HUES6 (cell line): ENCODE measurements at regions not wholly inside any gene's neighbourhood (a gene's known extent, or its start where the extent isn't known, plus 50 kb on each side); places are given as distances from the start of the nearest gene placed in this dataset.
"Not testable (repeated sequence)": the region's sequence is repeated elsewhere in the genome, so short reads cannot be mapped to it uniquely, and the experiment has no call there.

ENCODE experiments used
- H3K27ac ChIP-seq: 2 replicates; pipeline ENCODE4 v1.7.0; 2013; ENCODE audit warnings: low read depth, mild to moderate bottlenecking, low read length, inconsistent platforms
- H3K27me3 ChIP-seq: 2 replicates; pipeline ENCODE4 v1.6.1; 2013; ENCODE audit warnings: low read length; ENCODE audit not compliant: control insufficient read depth, insufficient read depth
- H3K36me3 ChIP-seq: 2 replicates; pipeline ENCODE4 v1.6.1; 2013; ENCODE audit warnings: low read length; ENCODE audit not compliant: control insufficient read depth, insufficient read depth
- H3K4me1 ChIP-seq: 2 replicates; pipeline ENCODE4 v1.6.1; 2013; ENCODE audit warnings: low read length; ENCODE audit not compliant: control insufficient read depth, insufficient read depth
- H3K4me3 ChIP-seq: 2 replicates; pipeline ENCODE4 v1.5.1; 2013; ENCODE audit warnings: low read depth, low read length
- H3K9ac ChIP-seq: one replicate; pipeline ENCODE4 v1.6.1; 2013; ENCODE audit warnings: mild to moderate bottlenecking, low read length
- H3K9me3 ChIP-seq: 2 replicates; pipeline ENCODE4 v1.6.1; 2013; ENCODE audit warnings: low read depth, low read length; ENCODE audit not compliant: control insufficient read depth, insufficient read depth

DNA sequence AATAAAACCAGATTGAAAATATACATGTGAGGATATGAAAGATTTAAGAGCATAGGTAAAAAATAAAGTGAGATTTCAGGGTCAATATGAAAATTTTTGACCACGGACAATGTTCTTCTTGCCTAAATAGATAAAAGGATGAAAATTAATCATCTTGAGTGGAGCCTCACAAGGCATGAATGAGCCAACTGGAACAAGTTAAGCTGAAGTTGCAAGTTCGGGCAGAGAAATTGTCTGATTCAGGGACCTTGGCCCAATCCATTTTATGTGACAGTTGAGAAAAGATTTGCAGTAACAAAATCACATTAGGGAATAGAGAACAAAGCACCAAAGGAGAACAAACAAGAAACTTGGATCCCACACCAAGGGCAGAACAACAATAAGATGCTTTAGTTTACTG is 305.3 kb downstream of the TMX3 start:
- Histone ChIP-seq H3K36me3 (no peaks in the 10 kb centered on the region), H3K9me3 (no peaks in the 10 kb centered on the region), H3K27me3 (no peaks in the 10 kb centered on the region), H3K9ac (no peak overlapping the region), H3K4me1 (no peaks in the 10 kb centered on the region), H3K4me3 (no peak overlapping the region), H3K27ac (no peak overlapping the region)

DNA sequence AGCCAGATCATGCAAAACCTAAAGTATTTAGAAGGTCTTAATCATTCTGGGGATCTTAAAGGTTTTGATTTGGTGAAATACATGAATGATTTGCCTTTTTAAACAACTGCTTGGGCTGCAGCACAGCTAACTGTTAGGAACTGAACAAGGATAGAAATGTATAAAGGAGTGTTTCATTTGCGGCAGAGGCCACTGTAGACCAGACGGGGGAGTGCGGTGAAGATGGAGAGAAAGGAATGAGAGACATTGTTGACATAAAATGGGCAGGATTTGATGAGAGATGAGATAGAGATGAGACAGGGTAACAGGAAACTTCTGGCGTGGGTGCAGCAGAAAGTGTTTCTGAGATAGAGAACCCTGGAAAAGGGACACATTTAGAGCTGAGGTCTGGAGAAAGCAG is 308.1 kb downstream of the TMX3 start:
- Histone ChIP-seq H3K4me3 (no peak overlapping the region), H3K36me3 (no peaks in the 10 kb centered on the region), H3K9ac (no peak overlapping the region), H3K9me3 (no peaks in the 10 kb centered on the region), H3K4me1 (no peaks in the 10 kb centered on the region), H3K27me3 (no peaks in the 10 kb centered on the region), H3K27ac (no peak overlapping the region)

DNA sequence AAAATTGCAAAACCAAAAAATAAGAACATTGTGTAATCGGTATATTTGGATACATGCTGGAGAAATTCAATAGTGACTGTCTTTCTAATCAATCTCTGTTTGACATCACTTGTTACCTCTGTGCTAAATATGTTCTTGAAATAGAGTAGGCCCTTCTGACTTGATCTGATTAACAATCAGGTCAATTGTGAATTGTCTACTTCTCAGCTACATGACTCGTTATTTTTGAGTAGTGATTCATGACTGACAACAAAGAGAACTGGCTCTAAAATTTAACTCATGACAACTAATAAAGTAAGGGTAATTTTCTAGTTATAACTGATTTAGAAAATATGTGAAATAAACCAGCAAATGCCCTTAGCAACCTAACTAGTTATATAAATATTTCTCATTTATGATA is 312.1 kb downstream of the TMX3 start:
- Histone ChIP-seq H3K4me3 (no peak overlapping the region), H3K9ac (no peak overlapping the region), H3K27me3 (no peaks in the 10 kb centered on the region), H3K27ac (no peak overlapping the region), H3K4me1 (no peaks in the 10 kb centered on the region), H3K36me3 (no peaks in the 10 kb centered on the region), H3K9me3 (no peaks in the 10 kb centered on the region)

DNA sequence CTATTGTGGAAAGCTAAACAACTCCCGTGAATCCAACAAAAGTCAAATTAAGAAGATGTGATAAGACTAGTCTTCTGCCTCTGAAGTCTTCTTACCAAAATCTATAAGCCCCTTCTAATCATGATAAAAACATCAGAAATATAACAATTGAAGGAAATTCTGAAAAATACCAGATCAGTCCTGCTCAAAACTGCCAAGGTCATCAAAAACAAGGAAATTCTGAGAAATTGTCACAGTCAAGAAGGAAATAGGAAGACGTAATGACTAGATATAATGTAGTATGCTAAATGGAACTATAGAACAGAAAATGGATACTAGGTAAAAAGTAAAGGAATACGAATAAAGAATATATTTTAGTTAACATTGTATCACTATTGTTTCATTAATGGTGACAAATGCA is 314.0 kb downstream of the TMX3 start:
- Histone ChIP-seq H3K27me3 (no peaks in the 10 kb centered on the region), H3K27ac (no peak overlapping the region), H3K4me1 (no peaks in the 10 kb centered on the region), H3K9ac (no peak overlapping the region), H3K36me3 (no peaks in the 10 kb centered on the region), H3K9me3 (no peaks in the 10 kb centered on the region), H3K4me3 (no peak overlapping the region)

DNA sequence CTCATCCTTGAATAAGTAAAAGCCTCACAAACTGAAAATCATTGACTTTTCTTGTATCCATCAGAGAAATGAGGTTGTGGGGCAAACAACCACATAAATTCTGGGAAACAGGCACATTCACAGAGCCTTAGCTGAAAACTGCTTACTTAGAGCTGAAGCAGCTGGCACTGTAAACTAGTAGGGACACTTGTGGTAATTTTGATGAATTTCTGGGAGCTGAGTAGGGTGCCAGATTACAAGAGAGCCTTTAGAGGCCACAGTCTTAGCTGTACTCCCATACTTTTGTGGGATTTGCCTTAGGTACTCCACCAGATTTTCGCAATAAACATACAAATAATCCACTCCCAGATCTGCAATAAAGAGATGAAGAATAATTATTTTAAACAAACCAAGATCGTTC is 315.2 kb downstream of the TMX3 start:
- Histone ChIP-seq H3K4me1 (no peaks in the 10 kb centered on the region), H3K9me3 (no peaks in the 10 kb centered on the region), H3K36me3 (no peaks in the 10 kb centered on the region), H3K27me3 (no peaks in the 10 kb centered on the region), H3K4me3 (no peak overlapping the region), H3K27ac (no peak overlapping the region), H3K9ac (no peak overlapping the region)

DNA sequence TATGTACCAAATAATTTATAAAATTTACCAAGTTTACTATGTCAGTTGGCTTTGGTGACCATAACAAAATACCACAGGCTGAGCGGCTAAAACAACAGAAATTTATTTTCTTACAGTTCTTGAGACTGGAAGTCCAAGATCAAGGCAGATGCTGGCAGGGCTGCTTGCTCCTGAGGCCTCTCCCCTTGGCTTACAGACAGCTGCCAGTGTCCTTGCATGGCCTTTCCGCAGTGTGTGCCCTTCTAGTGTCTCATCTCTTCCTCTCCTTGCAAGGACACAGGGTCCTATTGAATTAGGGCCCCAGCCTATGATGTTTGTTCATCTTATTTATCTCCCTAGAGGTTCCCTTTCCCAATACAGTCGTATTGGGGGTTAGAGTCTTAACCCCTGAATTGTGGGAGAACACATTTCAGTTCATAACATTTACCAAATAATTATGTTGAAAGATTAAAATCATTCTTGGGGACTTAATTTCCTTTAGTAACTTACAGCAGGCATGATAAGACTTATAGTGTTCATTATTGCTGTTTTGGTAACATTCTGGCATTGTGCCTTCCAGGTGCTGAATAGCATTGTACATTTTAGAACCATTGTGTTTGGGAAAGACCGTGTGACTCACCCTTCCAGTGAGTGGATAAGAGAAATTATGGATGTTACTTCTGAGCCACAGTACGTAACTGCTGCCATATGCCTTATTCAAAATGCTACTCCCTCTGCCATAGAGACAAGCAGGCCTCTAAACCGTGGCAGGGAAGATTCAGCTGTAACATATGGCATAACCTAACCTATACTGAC is 317.5 kb downstream of the TMX3 start:
- Histone ChIP-seq H3K9me3 (no peaks in the 10 kb centered on the region), H3K27ac (no peak overlapping the region)

GRCh38 chr18:68394705-68395104 is 320.2 kb downstream of the TMX3 start:
- Histone ChIP-seq H3K27me3 (no peaks in the 10 kb centered on the region), H3K4me1 (no peaks in the 10 kb centered on the region), H3K9me3 (no peaks in the 10 kb centered on the region), H3K27ac (no peak overlapping the region), H3K9ac (no peak overlapping the region), H3K4me3 (no peak overlapping the region), H3K36me3 (no peaks in the 10 kb centered on the region)

More for the DNA sequence above, 317.5 kb downstream of the TMX3 start:
- H3K4me3 ChIP-seq, result no peak overlapping the region
- H3K36me3 ChIP-seq, result no peaks in the 10 kb centered on the region
- H3K9ac ChIP-seq, result no peak overlapping the region
- no peaks in the 10 kb centered on the region for H3K27me3 ChIP-seq
- H3K4me1 ChIP-seq, result no peaks in the 10 kb centered on the region

- Histone ChIP-seq H3K36me3 (no peaks in the 10 kb centered on the region), H3K4me1 (no peaks in the 10 kb centered on the region), H3K27me3 (no peaks in the 10 kb centered on the region), H3K9me3 (no peaks in the 10 kb centered on the region), H3K27ac (no peak overlapping the region), H3K4me3 (no peak overlapping the region), H3K9ac (no peak overlapping the region)
These were observed 323.1 kb downstream of the TMX3 start for GRCh38 chr18:68391801-68392200.

GRCh38 chr18:68387246-68387645 is 327.7 kb downstream of the TMX3 start:
- no peaks in the 10 kb centered on the region for H3K27me3 ChIP-seq
- peaks cover 5% of the 10 kb centered on the region; the same call in 1 of the 2 replicates for H3K9me3 ChIP-seq
- H3K36me3 ChIP-seq, result no peaks in the 10 kb centered on the region
- no peak overlapping the region for H3K4me3 ChIP-seq
- no peak overlapping the region for H3K9ac ChIP-seq
- no peak overlapping the region for H3K27ac ChIP-seq
- no peaks in the 10 kb centered on the region for H3K4me1 ChIP-seq

DNA sequence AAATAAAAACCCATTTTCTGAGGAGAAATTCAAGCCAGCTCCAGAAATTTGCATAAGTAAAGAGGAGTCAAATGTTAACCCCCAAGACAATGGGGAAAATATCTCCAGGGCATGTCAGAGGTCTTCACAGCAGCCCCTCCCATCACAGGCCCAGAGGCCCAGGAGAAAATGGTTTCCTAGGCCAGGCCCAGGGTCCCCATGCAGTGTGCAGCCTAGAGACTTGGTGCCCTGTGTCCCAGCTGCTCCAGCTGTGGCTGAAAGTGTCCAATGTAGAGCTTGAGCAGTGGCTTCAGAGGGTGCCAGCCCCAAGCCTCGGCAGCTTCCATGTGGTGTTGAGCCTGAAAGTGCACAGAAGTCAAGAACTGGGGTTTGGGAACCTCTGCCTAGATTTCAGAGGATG is 330.9 kb downstream of the TMX3 start:
- not testable (repeated sequence) for H3K4me3 ChIP-seq, H3K9ac ChIP-seq, H3K4me1 ChIP-seq, H3K36me3 ChIP-seq, H3K9me3 ChIP-seq, H3K27ac ChIP-seq, H3K27me3 ChIP-seq

GRCh38 chr18:68376926-68377325 is 338.0 kb downstream of the TMX3 start:
- Histone ChIP-seq H3K27ac (no peak overlapping the region), H3K36me3 (no peaks in the 10 kb centered on the region), H3K27me3 (no peaks in the 10 kb centered on the region), H3K4me3 (no peak overlapping the region), H3K4me1 (no peaks in the 10 kb centered on the region), H3K9me3 (no peaks in the 10 kb centered on the region), H3K9ac (no peak overlapping the region)
